WTC11 (cell line): ENCODE measurements at regions not wholly inside any gene's neighbourhood (a gene's known extent, or its start where the extent isn't known, plus 50 kb on each side); places are given as distances from the start of the nearest gene placed in this dataset.

Source experiments
- ATAC-seq: fragments of 200-7000 bp; cut with Tn5 transposase; 2 replicates; pipeline ENCODE4 v1.10.0; 2021; ENCODE audit warnings: mild to moderate bottlenecking, moderate library complexity
- CTCF ChIA-PET: fragments of 300-600 bp; sonication (Branson Sonifier 250); formaldehyde crosslinking; loops from one replicate; lab custom pipeline; 2021; ENCODE audit warnings: antibody characterized with exemption; lab: Charles Lee
- POLR2A ChIA-PET: fragments of 350-600 bp; sonication (Branson Sonifier 250); formaldehyde crosslinking; loops from one replicate; lab custom pipeline; 2021; ENCODE audit warnings: antibody characterized with exemption; lab: Charles Lee
- DNase-seq: peaks from one replicate; pipeline ENCODE4 v3.0.0; 2021; ENCODE audit warnings: low spot score
- H3K27ac Mint-ChIP-seq: 2 replicates; pipeline ENCODE4 v1.8.0; 2021; ENCODE audit warnings: mixed read lengths
- H3K27me3 Mint-ChIP-seq: 2 replicates; pipeline ENCODE4 v1.8.0; 2021; ENCODE audit warnings: low read depth, mild to moderate bottlenecking, moderate library complexity, mixed read lengths
- H3K36me3 Mint-ChIP-seq: 2 replicates; pipeline ENCODE4 v1.8.0; 2021; ENCODE audit warnings: mixed read lengths
- H3K4me1 Mint-ChIP-seq: 2 replicates; pipeline ENCODE4 v1.8.0; 2022; ENCODE audit warnings: mixed read lengths
- H3K4me3 Mint-ChIP-seq: 2 replicates; pipeline ENCODE4 v1.8.0; 2021; ENCODE audit warnings: mild to moderate bottlenecking, moderate library complexity, mixed read lengths
- H3K9me3 Mint-ChIP-seq: 2 replicates; pipeline ENCODE4 v1.8.0; 2021; ENCODE audit warnings: mixed read lengths
- CREB1 ChIP-seq: sonication (generic); formaldehyde crosslinking; IDR thresholded peaks from 2 replicates; pipeline ENCODE4 v1.8.0; 2023; ENCODE audit warnings: mild to moderate bottlenecking, missing genetic modification reagents
- ESRRA ChIP-seq: sonication (generic); formaldehyde crosslinking; IDR thresholded peaks from 2 replicates; pipeline ENCODE4 v1.8.1; 2022; ENCODE audit warnings: mild to moderate bottlenecking, missing genetic modification reagents, borderline replicate concordance
- GTF2I ChIP-seq: fragments of 250-450 bp; sonication (Bioruptor Pico); conservative IDR thresholded peaks from 2 replicates; pipeline ENCODE4 v1.4.0; 2021; ENCODE audit warnings: mild to moderate bottlenecking
- IRF1 ChIP-seq: sonication (generic); formaldehyde crosslinking; IDR thresholded peaks from 2 replicates; pipeline ENCODE4 v1.8.0; 2023; ENCODE audit warnings: missing genetic modification reagents
- IRF2 ChIP-seq: sonication (generic); formaldehyde crosslinking; IDR thresholded peaks from 2 replicates; pipeline ENCODE4 v1.8.0; 2022; ENCODE audit warnings: low read depth, missing genetic modification reagents, borderline replicate concordance
- SOX15 ChIP-seq: fragments of 250-450 bp; sonication (Bioruptor Pico); IDR thresholded peaks from 2 replicates; pipeline ENCODE4 v1.9.0; 2021; ENCODE audit warnings: mild to moderate bottlenecking
- STAT6 ChIP-seq: sonication (generic); formaldehyde crosslinking; conservative IDR thresholded peaks from 2 replicates; pipeline ENCODE4 v1.8.1; 2023; ENCODE audit warnings: mild to moderate bottlenecking, low read depth, missing genetic modification reagents, moderate library complexity
- TEAD4 ChIP-seq: sonication (generic); formaldehyde crosslinking; IDR thresholded peaks from 2 replicates; pipeline ENCODE4 v1.8.0; 2022; ENCODE audit warnings: mild to moderate bottlenecking, missing genetic modification reagents
- TP53 ChIP-seq: sonication (generic); formaldehyde crosslinking; IDR thresholded peaks from 2 replicates; pipeline ENCODE4 v1.8.1; 2023; ENCODE audit warnings: mild to moderate bottlenecking, missing genetic modification reagents
- ZNF219 ChIP-seq: sonication (generic); formaldehyde crosslinking; IDR thresholded peaks from 2 replicates; pipeline ENCODE4 v1.8.0; 2023; ENCODE audit warnings: missing genetic modification reagents, mild to moderate bottlenecking, borderline replicate concordance
- ZNF263 ChIP-seq: sonication (generic); formaldehyde crosslinking; IDR thresholded peaks from 2 replicates; pipeline ENCODE4 v1.8.1; 2022; ENCODE audit warnings: low read depth, mild to moderate bottlenecking, moderate library complexity, missing genetic modification reagents
- ZNF317 ChIP-seq: sonication (generic); formaldehyde crosslinking; IDR thresholded peaks from 2 replicates; pipeline ENCODE4 v1.8.1; 2023; ENCODE audit warnings: low read depth, mild to moderate bottlenecking, moderate library complexity, missing genetic modification reagents, borderline replicate concordance
- ZNF512 ChIP-seq: sonication (generic); formaldehyde crosslinking; IDR thresholded peaks from 2 replicates; pipeline ENCODE4 v1.8.1; 2022; ENCODE audit warnings: missing genetic modification reagents, borderline replicate concordance
- TF ChIP-seq, protein P1 (sequence below): fragments of 250-450 bp; sonication (Bioruptor Pico); IDR thresholded peaks from 2 replicates; pipeline ENCODE4 v1.9.0; 2021; ENCODE audit warnings: mild to moderate bottlenecking, borderline replicate concordance
- TF ChIP-seq, protein P2 (sequence below): fragments of 250-450 bp; sonication (Bioruptor Pico); IDR thresholded peaks from 2 replicates; pipeline ENCODE4 v1.9.0; 2021; ENCODE audit warnings: mild to moderate bottlenecking
- TF ChIP-seq, protein P3 (sequence below): fragments of 250-450 bp; sonication (Bioruptor Pico); IDR thresholded peaks from 2 replicates; pipeline ENCODE4 v2.1.2; 2022; ENCODE audit warnings: mild to moderate bottlenecking, moderate library complexity
- TF ChIP-seq, protein P4 (sequence below): sonication (generic); formaldehyde crosslinking; IDR thresholded peaks from 2 replicates; pipeline ENCODE4 v1.8.1; 2022; ENCODE audit warnings: mild to moderate bottlenecking, moderate library complexity, missing genetic modification reagents

GRCh38 chr5:94066437-94067207, 325.2 kb upstream of the POU5F2 start:
- peaks cover 46% of the 10 kb centered on the region for H3K9me3 Mint-ChIP-seq
- no peak for ATAC-seq
- H3K27me3 Mint-ChIP-seq = no peaks in the 10 kb centered on the region
- H3K36me3 Mint-ChIP-seq = peaks cover 24% of the 10 kb centered on the region
- POLR2A ChIA-PET = no interaction called here
- no peak for DNase-seq
- CTCF ChIA-PET = no interaction called here
- TF ChIP-seq GTF2I (CRISPR knock-in tag) = no peak
- TF ChIP-seq, protein P1, sequence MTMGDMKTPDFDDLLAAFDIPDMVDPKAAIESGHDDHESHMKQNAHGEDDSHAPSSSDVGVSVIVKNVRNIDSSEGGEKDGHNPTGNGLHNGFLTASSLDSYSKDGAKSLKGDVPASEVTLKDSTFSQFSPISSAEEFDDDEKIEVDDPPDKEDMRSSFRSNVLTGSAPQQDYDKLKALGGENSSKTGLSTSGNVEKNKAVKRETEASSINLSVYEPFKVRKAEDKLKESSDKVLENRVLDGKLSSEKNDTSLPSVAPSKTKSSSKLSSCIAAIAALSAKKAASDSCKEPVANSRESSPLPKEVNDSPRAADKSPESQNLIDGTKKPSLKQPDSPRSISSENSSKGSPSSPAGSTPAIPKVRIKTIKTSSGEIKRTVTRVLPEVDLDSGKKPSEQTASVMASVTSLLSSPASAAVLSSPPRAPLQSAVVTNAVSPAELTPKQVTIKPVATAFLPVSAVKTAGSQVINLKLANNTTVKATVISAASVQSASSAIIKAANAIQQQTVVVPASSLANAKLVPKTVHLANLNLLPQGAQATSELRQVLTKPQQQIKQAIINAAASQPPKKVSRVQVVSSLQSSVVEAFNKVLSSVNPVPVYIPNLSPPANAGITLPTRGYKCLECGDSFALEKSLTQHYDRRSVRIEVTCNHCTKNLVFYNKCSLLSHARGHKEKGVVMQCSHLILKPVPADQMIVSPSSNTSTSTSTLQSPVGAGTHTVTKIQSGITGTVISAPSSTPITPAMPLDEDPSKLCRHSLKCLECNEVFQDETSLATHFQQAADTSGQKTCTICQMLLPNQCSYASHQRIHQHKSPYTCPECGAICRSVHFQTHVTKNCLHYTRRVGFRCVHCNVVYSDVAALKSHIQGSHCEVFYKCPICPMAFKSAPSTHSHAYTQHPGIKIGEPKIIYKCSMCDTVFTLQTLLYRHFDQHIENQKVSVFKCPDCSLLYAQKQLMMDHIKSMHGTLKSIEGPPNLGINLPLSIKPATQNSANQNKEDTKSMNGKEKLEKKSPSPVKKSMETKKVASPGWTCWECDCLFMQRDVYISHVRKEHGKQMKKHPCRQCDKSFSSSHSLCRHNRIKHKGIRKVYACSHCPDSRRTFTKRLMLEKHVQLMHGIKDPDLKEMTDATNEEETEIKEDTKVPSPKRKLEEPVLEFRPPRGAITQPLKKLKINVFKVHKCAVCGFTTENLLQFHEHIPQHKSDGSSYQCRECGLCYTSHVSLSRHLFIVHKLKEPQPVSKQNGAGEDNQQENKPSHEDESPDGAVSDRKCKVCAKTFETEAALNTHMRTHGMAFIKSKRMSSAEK = no peak
- TF ChIP-seq IRF1 (CRISPR knock-in tag) = no peak
- TF ChIP-seq, protein P2, sequence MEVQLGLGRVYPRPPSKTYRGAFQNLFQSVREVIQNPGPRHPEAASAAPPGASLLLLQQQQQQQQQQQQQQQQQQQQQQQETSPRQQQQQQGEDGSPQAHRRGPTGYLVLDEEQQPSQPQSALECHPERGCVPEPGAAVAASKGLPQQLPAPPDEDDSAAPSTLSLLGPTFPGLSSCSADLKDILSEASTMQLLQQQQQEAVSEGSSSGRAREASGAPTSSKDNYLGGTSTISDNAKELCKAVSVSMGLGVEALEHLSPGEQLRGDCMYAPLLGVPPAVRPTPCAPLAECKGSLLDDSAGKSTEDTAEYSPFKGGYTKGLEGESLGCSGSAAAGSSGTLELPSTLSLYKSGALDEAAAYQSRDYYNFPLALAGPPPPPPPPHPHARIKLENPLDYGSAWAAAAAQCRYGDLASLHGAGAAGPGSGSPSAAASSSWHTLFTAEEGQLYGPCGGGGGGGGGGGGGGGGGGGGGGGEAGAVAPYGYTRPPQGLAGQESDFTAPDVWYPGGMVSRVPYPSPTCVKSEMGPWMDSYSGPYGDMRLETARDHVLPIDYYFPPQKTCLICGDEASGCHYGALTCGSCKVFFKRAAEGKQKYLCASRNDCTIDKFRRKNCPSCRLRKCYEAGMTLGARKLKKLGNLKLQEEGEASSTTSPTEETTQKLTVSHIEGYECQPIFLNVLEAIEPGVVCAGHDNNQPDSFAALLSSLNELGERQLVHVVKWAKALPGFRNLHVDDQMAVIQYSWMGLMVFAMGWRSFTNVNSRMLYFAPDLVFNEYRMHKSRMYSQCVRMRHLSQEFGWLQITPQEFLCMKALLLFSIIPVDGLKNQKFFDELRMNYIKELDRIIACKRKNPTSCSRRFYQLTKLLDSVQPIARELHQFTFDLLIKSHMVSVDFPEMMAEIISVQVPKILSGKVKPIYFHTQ = no peak
- no peak for TF ChIP-seq ZNF512 (CRISPR knock-in tag)
- TF ChIP-seq IRF2 (CRISPR knock-in tag) = no peak
- TF ChIP-seq ZNF263 (CRISPR knock-in tag) = no peak
- no peak for TF ChIP-seq SOX15 (CRISPR knock-in tag)
- TF ChIP-seq TEAD4 = no peak
- TF ChIP-seq, protein P3, sequence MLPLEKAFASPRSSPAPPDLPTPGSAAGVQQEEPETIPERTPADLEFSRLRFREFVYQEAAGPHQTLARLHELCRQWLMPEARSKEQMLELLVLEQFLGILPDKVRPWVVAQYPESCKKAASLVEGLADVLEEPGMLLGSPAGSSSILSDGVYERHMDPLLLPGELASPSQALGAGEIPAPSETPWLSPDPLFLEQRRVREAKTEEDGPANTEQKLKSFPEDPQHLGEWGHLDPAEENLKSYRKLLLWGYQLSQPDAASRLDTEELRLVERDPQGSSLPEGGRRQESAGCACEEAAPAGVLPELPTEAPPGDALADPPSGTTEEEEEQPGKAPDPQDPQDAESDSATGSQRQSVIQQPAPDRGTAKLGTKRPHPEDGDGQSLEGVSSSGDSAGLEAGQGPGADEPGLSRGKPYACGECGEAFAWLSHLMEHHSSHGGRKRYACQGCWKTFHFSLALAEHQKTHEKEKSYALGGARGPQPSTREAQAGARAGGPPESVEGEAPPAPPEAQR = no peak
- no peak for TF ChIP-seq STAT6 (CRISPR knock-in tag)
- no peak for TF ChIP-seq ZNF219 (CRISPR knock-in tag)
- no peak for TF ChIP-seq TP53 (CRISPR knock-in tag)
- TF ChIP-seq, protein P4, sequence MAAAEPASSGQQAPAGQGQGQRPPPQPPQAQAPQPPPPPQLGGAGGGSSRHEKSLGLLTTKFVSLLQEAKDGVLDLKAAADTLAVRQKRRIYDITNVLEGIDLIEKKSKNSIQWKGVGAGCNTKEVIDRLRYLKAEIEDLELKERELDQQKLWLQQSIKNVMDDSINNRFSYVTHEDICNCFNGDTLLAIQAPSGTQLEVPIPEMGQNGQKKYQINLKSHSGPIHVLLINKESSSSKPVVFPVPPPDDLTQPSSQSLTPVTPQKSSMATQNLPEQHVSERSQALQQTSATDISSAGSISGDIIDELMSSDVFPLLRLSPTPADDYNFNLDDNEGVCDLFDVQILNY (CRISPR knock-in tag) = no peak
- TF ChIP-seq ESRRA (CRISPR knock-in tag) = no peak
- TF ChIP-seq ZNF317 = no peak
- no peak for TF ChIP-seq CREB1
- H3K27ac Mint-ChIP-seq = no peak overlapping the region
- H3K4me1 Mint-ChIP-seq = no peaks in the 10 kb centered on the region
- no peak overlapping the region for H3K4me3 Mint-ChIP-seq
